Endodermal cell (in vitro differentiated cells): ENCODE measurements at regions not wholly inside any gene's neighbourhood (a gene's known extent, or its start where the extent isn't known, plus 50 kb on each side); places are given as distances from the start of the nearest gene placed in this dataset.
A peak's percentile ranks its signal among the peaks of the same experiment; 100 is the strongest.

Experiments used
- DNase-seq: peaks from one replicate; pipeline ENCODE4 v3.0.0-alpha.2; 2017
- H3K27ac ChIP-seq: 2 replicates; pipeline ENCODE4 v1.5.1; 2013; ENCODE audit warnings: mild to moderate bottlenecking, low read depth, low read length, moderate library complexity
- H3K27me3 ChIP-seq: 2 replicates; pipeline ENCODE4 v1.6.1; 2013; ENCODE audit warnings: mild to moderate bottlenecking, low read length, moderate library complexity; ENCODE audit not compliant: insufficient read depth, control insufficient read depth, poor library complexity, severe bottlenecking
- H3K36me3 ChIP-seq: 2 replicates; pipeline ENCODE4 v1.7.0; 2013; ENCODE audit warnings: mild to moderate bottlenecking, low read length, moderate library complexity; ENCODE audit not compliant: control insufficient read depth, insufficient read depth
- H3K4me1 ChIP-seq: one replicate; pipeline ENCODE4 v1.7.0; 2013; ENCODE audit warnings: low read length; ENCODE audit not compliant: control insufficient read depth, insufficient read depth
- H3K4me3 ChIP-seq: 2 replicates; pipeline ENCODE4 v1.5.1; 2013; ENCODE audit warnings: mild to moderate bottlenecking, low read length, moderate library complexity
- H3K9ac ChIP-seq: 2 replicates; pipeline ENCODE4 v1.6.1; 2013; ENCODE audit warnings: mild to moderate bottlenecking, low read length, moderate library complexity; ENCODE audit not compliant: poor library complexity, severe bottlenecking; ENCODE audit errors: extremely low read depth
- H3K9me3 ChIP-seq: 2 replicates; pipeline ENCODE4 v1.6.1; 2013; ENCODE audit warnings: mild to moderate bottlenecking, low read length, moderate library complexity; ENCODE audit not compliant: control insufficient read depth
- H3K27ac Mint-ChIP-seq: 2 replicates; pipeline ENCODE4 v1.8.0; 2020; ENCODE audit warnings: mixed read lengths
- H3K27me3 Mint-ChIP-seq: 2 replicates; pipeline ENCODE4 v1.8.0; 2021; ENCODE audit warnings: mild to moderate bottlenecking, mixed read lengths; ENCODE audit not compliant: insufficient read depth
- H3K36me3 Mint-ChIP-seq: 2 replicates; pipeline ENCODE4 v1.8.0; 2020; ENCODE audit warnings: low read depth, mixed read lengths
- H3K4me1 Mint-ChIP-seq: 2 replicates; pipeline ENCODE4 v1.8.0; 2020; ENCODE audit warnings: mixed read lengths
- H3K4me3 Mint-ChIP-seq: 2 replicates; pipeline ENCODE4 v1.8.0; 2020; ENCODE audit warnings: mild to moderate bottlenecking, moderate library complexity, mixed read lengths
- H3K9me3 Mint-ChIP-seq: 2 replicates; pipeline ENCODE4 v1.8.0; 2020; ENCODE audit warnings: mild to moderate bottlenecking, mixed read lengths
- WGBS, 2 experiments: methylation state at CpG; one replicate each; pipeline versions ENCODE4 v1.1.5 to v1.1.7; 2013; ENCODE audit warnings: missing lambda C conversion rate in 2 of 2, mixed read lengths in 1 of 2; ENCODE audit not compliant: insufficient coverage in 1 of 2, insufficient read length in 1 of 2; 5-methylcytosine and 5-hydroxymethylcytosine counted together
- TF ChIP-seq, protein P1 (sequence below): fragments of 200-600 bp; sonication (generic); conservative IDR thresholded peaks from 2 replicates; pipeline ENCODE4 v1.5.0; 2021; ENCODE audit warnings: antibody characterized with exemption, mild to moderate bottlenecking

DNA sequence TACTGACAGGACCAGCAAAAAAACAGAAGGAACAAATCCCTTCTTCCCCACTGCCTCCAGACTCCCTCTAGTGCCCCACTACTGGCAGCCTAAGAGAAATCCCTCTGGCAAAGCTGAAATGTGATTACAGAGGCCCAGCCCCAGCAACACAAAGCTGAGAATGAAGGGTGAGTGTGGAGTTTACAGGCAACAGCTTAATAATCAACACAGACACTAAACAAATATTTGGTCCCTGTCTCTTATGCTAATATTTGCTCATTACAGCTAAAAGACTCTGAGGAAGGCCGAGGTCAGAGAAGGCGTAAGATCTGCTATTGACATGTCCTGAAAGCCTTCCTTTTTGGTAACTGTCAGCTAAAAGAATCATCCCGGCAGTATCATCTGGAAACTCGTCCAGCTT lies 308.5 kb upstream of the RASGRP1 start:
- Mint-ChIP-seq H3K36me3 (no peaks in the 10 kb centered on the region), H3K27ac (no peak overlapping the region), H3K27me3 (no peaks in the 10 kb centered on the region), H3K4me3 (no peak overlapping the region), H3K4me1 (peaks cover 5% of the 10 kb centered on the region), H3K9me3 (peaks cover 16% of the 10 kb centered on the region)
- Histone ChIP-seq H3K27me3 (no peaks in the 10 kb centered on the region), H3K27ac (no peak overlapping the region), H3K4me3 (no peak overlapping the region), H3K36me3 (no peaks in the 10 kb centered on the region), H3K9me3 (peaks cover 19% of the 10 kb centered on the region), H3K9ac (no peak overlapping the region), H3K4me1 (no peaks in the 10 kb centered on the region)
- WGBS, 2 experiments: 80 to 90% methylated on average over 4 of the region's 4 CpGs
- TF ChIP-seq, protein P1, sequence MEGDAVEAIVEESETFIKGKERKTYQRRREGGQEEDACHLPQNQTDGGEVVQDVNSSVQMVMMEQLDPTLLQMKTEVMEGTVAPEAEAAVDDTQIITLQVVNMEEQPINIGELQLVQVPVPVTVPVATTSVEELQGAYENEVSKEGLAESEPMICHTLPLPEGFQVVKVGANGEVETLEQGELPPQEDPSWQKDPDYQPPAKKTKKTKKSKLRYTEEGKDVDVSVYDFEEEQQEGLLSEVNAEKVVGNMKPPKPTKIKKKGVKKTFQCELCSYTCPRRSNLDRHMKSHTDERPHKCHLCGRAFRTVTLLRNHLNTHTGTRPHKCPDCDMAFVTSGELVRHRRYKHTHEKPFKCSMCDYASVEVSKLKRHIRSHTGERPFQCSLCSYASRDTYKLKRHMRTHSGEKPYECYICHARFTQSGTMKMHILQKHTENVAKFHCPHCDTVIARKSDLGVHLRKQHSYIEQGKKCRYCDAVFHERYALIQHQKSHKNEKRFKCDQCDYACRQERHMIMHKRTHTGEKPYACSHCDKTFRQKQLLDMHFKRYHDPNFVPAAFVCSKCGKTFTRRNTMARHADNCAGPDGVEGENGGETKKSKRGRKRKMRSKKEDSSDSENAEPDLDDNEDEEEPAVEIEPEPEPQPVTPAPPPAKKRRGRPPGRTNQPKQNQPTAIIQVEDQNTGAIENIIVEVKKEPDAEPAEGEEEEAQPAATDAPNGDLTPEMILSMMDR: peak; percentile 39
- DNase-seq: peak; percentile 48

- H3K9me3 ChIP-seq: peaks cover 19% of the 10 kb centered on the region
- TF ChIP-seq, protein P1: no peak
- Mint-ChIP-seq H3K4me3 (no peak overlapping the region), H3K9me3 (peaks cover 16% of the 10 kb centered on the region), H3K36me3 (no peaks in the 10 kb centered on the region), H3K4me1 (no peaks in the 10 kb centered on the region), H3K27ac (no peak overlapping the region), H3K27me3 (no peaks in the 10 kb centered on the region)
- DNase-seq: no peak
- H3K27me3 ChIP-seq: no peaks in the 10 kb centered on the region
- H3K9ac ChIP-seq: no peak overlapping the region
- no peaks in the 10 kb centered on the region for H3K4me1 ChIP-seq
- WGBS, 2 experiments: 97 to 99% methylated on average over 5 of the region's 5 CpGs
- H3K27ac ChIP-seq: no peak overlapping the region
- no peak overlapping the region for H3K4me3 ChIP-seq
- no peaks in the 10 kb centered on the region for H3K36me3 ChIP-seq
Measured at GRCh38 chr15:38874464-38874863, 309.9 kb upstream of the RASGRP1 start.

GRCh38 chr15:38876211-38876610 lies 311.6 kb upstream of the RASGRP1 start:
- peaks cover 19% of the 10 kb centered on the region for H3K9me3 ChIP-seq
- WGBS, 2 experiments: 88 to 94% methylated on average over 3 to 6 of the region's 6 CpGs
- H3K4me3 ChIP-seq: no peak overlapping the region
- H3K36me3 ChIP-seq: no peaks in the 10 kb centered on the region
- Mint-ChIP-seq H3K4me3 (no peak overlapping the region), H3K27me3 (no peaks in the 10 kb centered on the region), H3K4me1 (no peaks in the 10 kb centered on the region), H3K36me3 (no peaks in the 10 kb centered on the region), H3K27ac (no peak overlapping the region), H3K9me3 (peaks cover 13% of the 10 kb centered on the region)
- TF ChIP-seq, protein P1: no peak
- H3K27ac ChIP-seq: no peak overlapping the region
- DNase-seq: no peak
- H3K9ac ChIP-seq: no peak overlapping the region
- H3K4me1 ChIP-seq: no peaks in the 10 kb centered on the region
- no peaks in the 10 kb centered on the region for H3K27me3 ChIP-seq
